Neuronal stem cell (in vitro differentiated cells): ENCODE measurements at regions not wholly inside any gene's neighbourhood (a gene's known extent, or its start where the extent isn't known, plus 50 kb on each side); places are given as distances from the start of the nearest gene placed in this dataset.

Experiments used
- DNase-seq: peaks from one replicate; pipeline ENCODE4 v3.0.0-alpha.2; 2013; ENCODE audit warnings: low spot score
- H2AFZ ChIP-seq: one replicate; pipeline ENCODE4 v1.6.1; 2013; ENCODE audit warnings: mild to moderate bottlenecking, low read length, inconsistent platforms
- H2AK5ac ChIP-seq: 2 replicates; pipeline ENCODE4 v1.6.1; 2013; ENCODE audit warnings: low read depth, mild to moderate bottlenecking, inconsistent platforms, low read length, moderate library complexity, mixed read lengths
- H2BK120ac ChIP-seq: 2 replicates; pipeline ENCODE4 v1.6.1; 2013; ENCODE audit warnings: low read depth, mild to moderate bottlenecking, inconsistent platforms, low read length, moderate library complexity, mixed read lengths
- H2BK12ac ChIP-seq: one replicate; pipeline ENCODE4 v1.6.1; 2013; ENCODE audit warnings: low read length, inconsistent platforms
- H2BK15ac ChIP-seq: 2 replicates; pipeline ENCODE4 v1.6.1; 2013; ENCODE audit warnings: mild to moderate bottlenecking, low read length, inconsistent platforms, mixed read lengths
- H2BK5ac ChIP-seq: one replicate; pipeline ENCODE4 v1.6.1; 2013; ENCODE audit warnings: inconsistent platforms, mild to moderate bottlenecking, low read length, moderate library complexity
- H3K14ac ChIP-seq: one replicate; pipeline ENCODE4 v1.6.1; 2013; ENCODE audit warnings: low read length, inconsistent platforms
- H3K18ac ChIP-seq: 2 replicates; pipeline ENCODE4 v1.6.1; 2013; ENCODE audit warnings: low read length, inconsistent platforms
- H3K23ac ChIP-seq: 2 replicates; pipeline ENCODE4 v1.6.1; 2013; ENCODE audit warnings: low read depth, mild to moderate bottlenecking, mixed read lengths, low read length, inconsistent platforms; ENCODE audit not compliant: poor library complexity
- H3K27ac ChIP-seq: replicated peaks from 3 replicates; pipeline ENCODE4 v1.5.1; 2013; ENCODE audit warnings: low read length, inconsistent platforms
- H3K27me3 ChIP-seq, 3 experiments: 2 replicates each; pipeline ENCODE4 v1.6.1; 2013; ENCODE audit warnings: low read length in 3 of 3, mild to moderate bottlenecking in 2 of 3, inconsistent platforms in 1 of 3, low read depth in 1 of 3, mixed read lengths in 1 of 3, moderate library complexity in 1 of 3; ENCODE audit not compliant: control insufficient read depth in 3 of 3, insufficient read depth in 3 of 3
- H3K36me3 ChIP-seq, 2 donors: replicated peaks in 1 of 2; 2 replicates each; pipeline ENCODE4 v1.6.1; 2013; ENCODE audit warnings: low read length in 2 of 2; ENCODE audit not compliant: control insufficient read depth in 2 of 2, insufficient read depth in 2 of 2
- H3K4ac ChIP-seq: 2 replicates; pipeline ENCODE4 v1.6.1; 2013; ENCODE audit warnings: inconsistent platforms, mild to moderate bottlenecking, low read length, moderate library complexity
- H3K4me1 ChIP-seq, 2 donors: 1 replicate in 1 of 2; 2 replicates in 1 of 2; pipeline ENCODE4 v1.6.1; 2013; ENCODE audit warnings: low read length in 2 of 2, low read depth in 1 of 2; ENCODE audit not compliant: control insufficient read depth in 2 of 2, insufficient read depth in 1 of 2
- H3K4me2 ChIP-seq: one replicate; pipeline ENCODE4 v1.6.1; 2013; ENCODE audit warnings: mild to moderate bottlenecking, low read length, inconsistent platforms; ENCODE audit not compliant: insufficient read depth, poor library complexity, severe bottlenecking
- H3K4me3 ChIP-seq, 2 donors: 2 replicates each; pipeline ENCODE4 v1.5.1; 2013; ENCODE audit warnings: low read length in 2 of 2, mild to moderate bottlenecking in 2 of 2, inconsistent platforms in 1 of 2, moderate library complexity in 1 of 2
- H3K79me1 ChIP-seq: one replicate; pipeline ENCODE4 v1.6.1; 2013; ENCODE audit warnings: low read depth, mild to moderate bottlenecking, inconsistent platforms, low read length, moderate library complexity
- H3K9ac ChIP-seq: one replicate; pipeline ENCODE4 v1.6.1; 2013; ENCODE audit warnings: mild to moderate bottlenecking, low read depth, low read length, inconsistent platforms; ENCODE audit not compliant: poor library complexity
- H3K9me3 ChIP-seq, 2 donors: replicated peaks in 1 of 2; 2 replicates each; pipeline versions ENCODE3 to v1.6.1; 2013; ENCODE audit warnings: low read length in 2 of 2, mild to moderate bottlenecking in 2 of 2, inconsistent platforms in 1 of 2, low read depth in 1 of 2, mixed read lengths in 1 of 2, moderate library complexity in 1 of 2; ENCODE audit not compliant: control insufficient read depth in 2 of 2, insufficient read depth in 1 of 2
- H4K8ac ChIP-seq: one replicate; pipeline ENCODE4 v1.6.1; 2013; ENCODE audit warnings: low read depth, mild to moderate bottlenecking, inconsistent platforms, low read length, moderate library complexity
- H4K91ac ChIP-seq: one replicate; pipeline ENCODE4 v1.6.1; 2013; ENCODE audit warnings: low read length, low read depth, mild to moderate bottlenecking, inconsistent platforms; ENCODE audit not compliant: poor library complexity
- WGBS, 2 donors: extraction: QIAGEN DNeasy Blood & Tissue Kit; methylation state at CpG; one replicate each; pipeline ENCODE4 v1.1.7; 2013; ENCODE audit warnings: missing lambda C conversion rate in 2 of 2, mixed read lengths in 1 of 2; ENCODE audit not compliant: insufficient read length in 2 of 2, insufficient replicate concordance in 1 of 2; ENCODE audit errors: extremely low coverage in 2 of 2; 5-methylcytosine and 5-hydroxymethylcytosine counted together

DNA sequence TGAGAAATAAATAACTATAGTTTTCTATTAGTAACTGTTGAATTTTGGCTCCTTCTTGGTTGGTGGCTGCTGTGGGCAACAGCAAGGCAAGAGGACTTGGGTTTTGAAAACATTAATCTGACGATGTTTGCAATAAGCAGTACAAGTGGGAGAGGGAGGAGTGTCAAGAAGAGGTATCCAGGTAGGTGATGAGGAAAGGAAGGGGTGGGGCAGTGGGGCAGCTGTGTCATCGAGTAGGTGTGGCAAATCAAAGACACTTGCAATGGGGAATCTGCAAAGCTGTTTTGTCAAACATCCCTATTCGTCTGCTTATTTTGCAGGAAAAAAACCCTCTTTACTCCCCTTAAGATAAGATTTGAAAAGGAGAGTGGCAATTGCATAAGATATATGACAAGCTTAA lies 171.9 kb upstream of the MAP3K7 start:
- Histone ChIP-seq H3K27me3 (no peaks in the 10 kb centered on the region), H3K14ac (no peak overlapping the region), H3K9me3 (no peaks in the 10 kb centered on the region), H4K8ac (no peak overlapping the region), H3K9ac (no peak overlapping the region), H2AK5ac (no peak overlapping the region), H4K91ac (no peak overlapping the region), H2BK15ac (no peak overlapping the region), H2BK5ac (no peak overlapping the region), H3K4ac (no peak overlapping the region), H2AFZ (no peak overlapping the region), H3K18ac (no peak overlapping the region), H3K36me3 (no peaks in the 10 kb centered on the region), H2BK120ac (no peak overlapping the region), H3K23ac (no peak overlapping the region), H3K4me2 (no peak overlapping the region), H2BK12ac (no peak overlapping the region), H3K4me1 (peaks cover 0 to 2% of the 10 kb centered on the region in 2 donors), H3K4me3 (no peak overlapping the region), H3K79me1 (no peaks in the 10 kb centered on the region), H3K27ac (no peak overlapping the region)
- DNase-seq = no peak
- WGBS, 2 donors = no CpG with 5 or more reads among the region's 3 CpGs

DNA sequence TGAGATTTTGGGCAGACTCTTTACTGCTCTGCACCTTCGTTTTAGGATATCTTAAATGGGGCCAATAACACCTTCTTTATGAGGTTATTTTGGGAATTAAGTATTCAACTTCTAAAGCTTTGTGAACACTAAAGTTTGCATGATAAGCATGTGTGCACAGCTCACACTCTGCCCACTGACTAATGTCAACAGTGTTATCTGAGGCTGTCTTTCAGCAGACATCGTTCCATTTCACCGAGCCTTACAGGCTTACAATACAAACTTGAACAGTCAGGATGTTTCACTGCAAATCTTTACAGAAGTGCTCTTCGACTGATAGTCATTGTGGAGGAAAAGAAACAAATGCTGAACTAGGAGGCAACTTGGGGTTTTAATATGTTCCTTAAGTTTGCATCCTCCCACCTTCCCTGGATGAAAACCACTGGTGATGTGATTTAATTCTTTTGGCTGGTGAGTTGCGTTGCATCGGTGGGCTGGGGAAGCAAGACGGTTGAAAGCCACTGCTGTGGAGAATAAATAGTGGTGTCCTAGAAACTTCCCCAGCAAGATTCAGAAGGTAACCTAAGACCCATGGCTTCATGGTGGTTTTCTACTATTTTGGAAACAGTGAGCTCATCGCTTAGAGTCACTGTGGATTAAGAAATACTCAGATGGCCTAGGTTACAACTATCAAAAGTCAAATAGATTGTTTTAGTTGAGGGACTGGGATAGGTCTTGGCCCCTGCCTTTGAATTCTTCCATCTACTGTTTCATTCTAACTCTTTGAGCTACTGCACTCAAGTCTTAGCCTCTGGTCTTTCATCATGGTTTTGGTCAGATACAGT lies 167.2 kb upstream of the MAP3K7 start:
- H3K23ac ChIP-seq = no peak overlapping the region
- H3K4me1 ChIP-seq = no peaks in the 10 kb centered on the region
- no peaks in the 10 kb centered on the region for H3K27me3 ChIP-seq
- no peak overlapping the region for H2BK5ac ChIP-seq
- H3K4me3 ChIP-seq = no peak overlapping the region
- H3K4me2 ChIP-seq = no peak overlapping the region
- no peak overlapping the region for H3K27ac ChIP-seq
- no peaks in the 10 kb centered on the region for H3K36me3 ChIP-seq
- no peak overlapping the region for H4K91ac ChIP-seq
- H2BK12ac ChIP-seq = no peak overlapping the region
- no peak overlapping the region for H3K4ac ChIP-seq
- H3K9ac ChIP-seq = no peak overlapping the region
- no peak for DNase-seq
- H2AFZ ChIP-seq = no peak overlapping the region
- no CpG with 5 or more reads among the region's 8 CpGs for WGBS, 2 donors
- H3K14ac ChIP-seq = no peak overlapping the region
- H3K18ac ChIP-seq = no peak overlapping the region
- H3K9me3 ChIP-seq = no peaks in the 10 kb centered on the region
- H4K8ac ChIP-seq = no peak overlapping the region
- no peak overlapping the region for H2BK120ac ChIP-seq
- H2BK15ac ChIP-seq = no peak overlapping the region
- H3K79me1 ChIP-seq = no peaks in the 10 kb centered on the region
- H2AK5ac ChIP-seq = no peak overlapping the region

DNA sequence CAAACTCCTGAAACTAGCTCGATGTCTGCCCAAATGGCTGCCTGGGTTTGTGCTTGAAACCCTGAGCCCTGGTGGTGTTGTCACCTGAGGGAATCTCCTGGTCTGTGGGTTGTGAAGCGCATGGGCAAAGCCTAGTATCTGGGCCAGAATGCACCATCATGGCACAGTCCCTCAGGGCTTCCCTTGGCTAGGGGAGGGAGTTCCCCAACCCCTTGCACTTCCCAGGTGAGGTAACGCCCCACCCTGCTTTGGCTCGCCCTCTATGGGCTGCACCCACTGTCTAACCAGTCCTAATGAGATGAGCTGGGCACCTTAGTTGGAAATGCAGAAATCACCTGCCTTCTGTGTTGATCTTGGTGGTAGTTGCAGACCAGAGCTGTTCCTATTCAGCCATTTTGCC lies 152.9 kb upstream of the MAP3K7 start:
- H3K4me2 ChIP-seq = no peak overlapping the region
- H3K79me1 ChIP-seq = no peaks in the 10 kb centered on the region
- H4K91ac ChIP-seq = no peak overlapping the region
- WGBS, 2 donors = no CpG with 5 or more reads among the region's 4 CpGs
- no peak overlapping the region for H3K14ac ChIP-seq
- H3K4me3 ChIP-seq = no peak overlapping the region
- DNase-seq = no peak
- H3K36me3 ChIP-seq = no peaks in the 10 kb centered on the region
- H2AFZ ChIP-seq = no peak overlapping the region
- no peak overlapping the region for H2BK12ac ChIP-seq
- no peak overlapping the region for H2BK120ac ChIP-seq
- H4K8ac ChIP-seq = no peak overlapping the region
- no peak overlapping the region for H2BK5ac ChIP-seq
- no peak overlapping the region for H3K9ac ChIP-seq
- H2AK5ac ChIP-seq = no peak overlapping the region
- H2BK15ac ChIP-seq = no peak overlapping the region
- no peaks in the 10 kb centered on the region for H3K9me3 ChIP-seq
- H3K4ac ChIP-seq = no peak overlapping the region
- H3K18ac ChIP-seq = no peak overlapping the region
- H3K23ac ChIP-seq = no peak overlapping the region
- H3K27ac ChIP-seq = no peak overlapping the region
- peaks cover 0 to 4% (median 0%) of the 10 kb centered on the region in 3 experiments for H3K27me3 ChIP-seq
- no peaks in the 10 kb centered on the region for H3K4me1 ChIP-seq

DNA sequence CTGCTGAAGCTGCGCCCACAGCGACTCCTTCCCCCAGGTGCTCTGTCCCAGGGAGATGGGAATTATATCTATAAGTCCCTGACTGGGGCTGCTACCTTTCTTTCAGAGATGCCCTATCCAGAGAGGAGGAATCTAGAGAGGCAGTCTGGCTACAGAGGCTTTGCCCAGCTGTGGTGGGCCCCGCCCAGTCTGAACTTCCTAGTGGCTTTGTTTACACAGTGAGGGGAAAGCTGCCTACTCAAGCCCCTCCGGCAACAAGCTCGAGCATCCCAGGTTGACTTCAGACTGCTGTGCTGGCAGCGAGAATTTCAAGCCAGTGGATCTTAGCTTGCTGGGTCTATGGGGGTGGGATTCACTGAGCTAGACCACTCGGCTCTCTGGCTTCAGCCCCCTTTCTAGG lies 152.5 kb upstream of the MAP3K7 start:
- no peak overlapping the region for H3K4me2 ChIP-seq
- no CpG with 5 or more reads among the region's 7 CpGs for WGBS, 2 donors

More for the DNA sequence above, 152.5 kb upstream of the MAP3K7 start:
- Histone ChIP-seq H3K4me1 (no peaks in the 10 kb centered on the region), H2BK5ac (no peak overlapping the region), H3K9me3 (no peaks in the 10 kb centered on the region), H3K18ac (no peak overlapping the region), H3K14ac (no peak overlapping the region), H3K79me1 (no peaks in the 10 kb centered on the region), H3K4ac (no peak overlapping the region), H2AK5ac (no peak overlapping the region), H3K36me3 (no peaks in the 10 kb centered on the region), H4K91ac (no peak overlapping the region), H2BK12ac (no peak overlapping the region), H2BK15ac (no peak overlapping the region), H3K27ac (no peak overlapping the region), H3K27me3 (peaks cover 0 to 4% (median 0%) of the 10 kb centered on the region in 3 experiments), H4K8ac (no peak overlapping the region), H3K9ac (no peak overlapping the region), H3K4me3 (no peak overlapping the region), H2AFZ (no peak overlapping the region), H2BK120ac (no peak overlapping the region), H3K23ac (no peak overlapping the region)
- no peak for DNase-seq
